Fibroblast of skin of scalp (primary cell): ENCODE measurements at regions not wholly inside any gene's neighbourhood (a gene's known extent, or its start where the extent isn't known, plus 50 kb on each side); places are given as distances from the start of the nearest gene placed in this dataset.

Source experiments
- DNase-seq: peaks from one replicate; pipeline ENCODE4 v3.0.0-alpha.2; 2013

DNA sequence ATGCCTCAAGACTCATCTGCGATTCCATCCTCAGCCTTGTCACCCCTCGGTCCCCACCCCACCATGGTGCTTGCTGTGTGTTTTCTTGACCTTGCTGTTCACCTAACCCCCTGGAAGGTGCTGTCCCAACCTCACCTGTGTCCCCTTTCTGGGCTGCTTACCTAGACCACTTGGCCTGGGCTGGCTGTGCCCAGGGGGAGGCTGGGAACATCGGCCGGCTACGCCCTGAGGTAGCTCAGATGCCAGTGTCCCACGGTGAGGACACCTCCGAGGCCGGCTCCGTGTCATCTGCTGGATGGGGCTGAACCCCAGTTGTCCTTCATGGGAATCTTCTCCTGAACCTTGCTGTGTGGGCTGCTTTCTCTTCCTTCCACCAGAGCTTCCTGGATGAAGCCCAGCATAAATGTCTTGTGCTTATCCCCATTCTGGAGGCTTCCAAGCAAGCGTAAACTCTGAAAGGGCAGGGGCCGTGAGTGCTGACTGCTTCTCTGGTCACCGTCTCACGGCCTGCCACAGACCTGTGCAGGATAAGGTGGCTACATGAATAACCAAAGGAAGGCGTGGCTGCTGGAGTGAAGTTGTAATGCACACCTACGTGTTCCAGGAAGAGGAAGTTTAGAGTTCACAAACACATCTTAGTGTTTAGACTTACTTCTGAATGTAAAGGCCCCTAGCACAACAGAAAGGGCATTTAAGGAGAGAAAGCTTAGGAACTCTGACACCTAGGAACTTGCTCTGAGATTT is 724.3 kb downstream of the TBC1D22A start:
- no peak for DNase-seq

DNA sequence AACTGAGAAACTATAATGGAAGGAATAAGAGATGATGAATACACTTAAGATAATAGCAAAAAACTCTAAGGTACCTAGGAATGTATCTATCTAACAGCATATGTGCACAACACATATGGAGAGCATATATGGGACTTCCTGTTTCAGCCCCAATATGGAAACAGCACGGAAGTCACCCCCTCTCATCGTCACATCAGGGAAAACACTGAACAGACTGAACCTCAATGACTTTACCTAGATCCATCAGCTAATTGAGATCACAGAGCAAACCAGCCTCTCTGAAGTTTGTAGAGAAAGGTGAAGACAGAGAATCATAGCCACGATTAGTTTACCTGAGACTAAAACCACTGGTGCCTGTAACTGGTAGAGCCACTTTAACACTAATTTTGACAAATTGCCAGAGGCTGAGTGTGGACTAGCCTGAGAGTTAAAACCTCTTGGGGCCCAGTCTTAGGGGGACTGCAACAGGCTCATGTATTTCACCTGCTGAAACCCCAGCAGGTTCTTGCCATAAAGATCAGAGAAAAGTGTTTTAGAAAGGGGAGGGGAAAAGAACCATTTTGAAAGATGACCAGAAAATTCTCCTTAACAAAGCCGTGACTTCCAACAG is 722.6 kb downstream of the TBC1D22A start:
- DNase-seq = no peak

DNA sequence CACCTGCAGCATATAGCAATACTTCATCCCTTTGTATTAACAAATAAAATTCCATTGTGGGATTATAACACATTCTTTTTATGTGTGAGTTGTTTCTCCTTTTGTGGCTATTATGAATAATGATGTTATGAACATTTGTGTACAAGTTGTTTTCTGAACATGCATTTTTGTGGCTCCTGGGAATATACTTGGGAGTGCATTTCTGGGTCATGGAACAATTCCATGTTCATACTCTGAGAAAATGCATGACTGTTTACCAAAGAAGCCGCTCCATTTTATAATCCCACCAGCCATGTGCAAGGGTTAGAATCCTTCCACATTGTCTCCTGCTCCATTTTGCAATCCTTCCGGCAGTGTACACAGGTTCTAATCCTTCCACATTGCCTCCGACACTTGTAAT is 713.8 kb downstream of the TBC1D22A start:
- no peak for DNase-seq

- DNase-seq = no peak
These were observed 712.4 kb downstream of the TBC1D22A start for GRCh38 chr22:47474895-47475294.

- DNase-seq = no peak
These were observed 712.0 kb downstream of the TBC1D22A start for GRCh38 chr22:47474464-47474863.

DNA sequence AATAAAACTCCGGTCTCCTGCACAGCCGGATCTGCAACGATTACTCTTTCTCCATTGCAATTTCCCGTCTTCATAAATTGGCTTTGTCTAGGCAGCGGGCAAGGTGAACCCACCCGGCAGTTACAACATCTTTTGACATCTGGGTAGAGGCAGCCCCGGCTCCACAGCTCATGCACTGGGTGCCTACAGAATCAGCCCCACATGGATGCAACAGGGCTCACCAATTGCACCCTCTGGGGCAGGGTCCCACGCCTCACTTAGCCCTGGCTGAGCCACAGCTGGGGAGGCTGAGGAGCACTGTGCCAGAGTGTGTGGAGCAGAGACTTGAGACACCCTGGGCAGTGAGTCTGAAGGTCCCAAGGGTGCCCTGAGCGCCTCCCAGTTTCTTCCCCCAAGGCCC is 710.2 kb downstream of the TBC1D22A start:
- DNase-seq = no peak

- DNase-seq = no peak
These were observed 709.0 kb downstream of the TBC1D22A start for GRCh38 chr22:47471406-47471805.

- DNase-seq = no peak
These were observed 703.4 kb downstream of the TBC1D22A start for GRCh38 chr22:47465809-47466208.

DNA sequence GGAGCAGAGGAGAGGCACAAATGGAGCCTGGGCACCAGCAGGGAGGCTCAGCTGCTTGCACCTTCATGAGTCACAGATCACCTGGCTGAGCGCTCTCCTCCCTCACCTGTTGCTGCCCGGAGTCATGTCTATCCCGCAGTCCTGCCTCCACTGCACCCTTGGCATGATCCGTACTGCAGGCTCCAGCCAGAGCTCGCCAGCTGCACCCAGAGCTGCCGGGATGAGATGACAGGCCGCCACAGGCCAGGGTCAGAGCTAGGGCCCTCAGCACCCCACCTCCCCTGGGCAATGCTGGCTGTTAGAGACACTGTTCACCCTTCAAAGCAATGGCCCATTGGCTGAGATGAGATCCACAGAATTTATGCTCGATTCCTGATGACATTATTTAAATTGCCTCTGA is 702.8 kb downstream of the TBC1D22A start:
- DNase-seq = no peak

- DNase-seq = no peak
These were observed 700.8 kb downstream of the TBC1D22A start for GRCh38 chr22:47463220-47463619.

DNA sequence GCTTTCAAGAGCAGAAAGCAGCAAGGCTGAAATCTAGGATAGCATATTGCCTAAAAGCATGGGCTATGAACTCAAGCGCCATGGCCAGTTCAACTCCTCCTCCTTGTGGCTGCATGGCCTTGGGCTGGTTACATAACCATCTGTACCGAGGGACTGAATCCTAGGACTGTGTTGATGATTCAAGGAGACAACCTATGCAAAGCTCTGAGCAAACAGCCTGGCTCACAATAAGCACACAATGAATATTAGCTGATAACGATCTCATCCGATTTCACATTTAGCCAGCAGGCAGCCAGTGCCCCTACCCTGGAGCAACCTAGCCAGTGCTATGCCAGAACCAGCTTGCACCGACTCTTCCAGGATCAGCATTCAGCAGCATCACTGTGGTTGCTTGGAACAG is 698.4 kb downstream of the TBC1D22A start:
- DNase-seq = no peak

GRCh38 chr22:47460176-47460575 is 697.7 kb downstream of the TBC1D22A start:
- no peak for DNase-seq

GRCh38 chr22:47458348-47458747 is 695.9 kb downstream of the TBC1D22A start:
- no peak for DNase-seq

GRCh38 chr22:47457509-47458300 is 695.3 kb downstream of the TBC1D22A start:
- no peak for DNase-seq

DNA sequence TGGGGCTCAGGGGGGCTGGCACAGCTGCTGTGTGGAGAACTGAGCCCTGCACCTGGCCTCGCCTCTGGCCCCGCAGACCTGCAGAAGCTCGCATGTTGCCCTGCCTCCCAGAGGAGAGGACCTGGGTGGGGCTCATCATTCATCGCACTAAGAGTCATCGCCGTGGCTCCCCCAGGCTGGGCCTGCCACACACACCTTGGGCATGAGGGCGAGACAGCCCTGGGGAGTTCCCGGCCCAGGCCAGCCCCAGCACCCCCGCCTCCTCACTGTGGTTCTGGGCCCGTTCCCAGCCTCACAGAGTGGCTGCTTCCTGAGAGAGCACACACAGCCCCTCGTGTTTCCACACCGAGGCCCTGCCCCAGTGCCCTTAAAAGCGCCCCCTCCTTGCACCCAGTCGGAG is 694.6 kb downstream of the TBC1D22A start:
- no peak for DNase-seq

DNA sequence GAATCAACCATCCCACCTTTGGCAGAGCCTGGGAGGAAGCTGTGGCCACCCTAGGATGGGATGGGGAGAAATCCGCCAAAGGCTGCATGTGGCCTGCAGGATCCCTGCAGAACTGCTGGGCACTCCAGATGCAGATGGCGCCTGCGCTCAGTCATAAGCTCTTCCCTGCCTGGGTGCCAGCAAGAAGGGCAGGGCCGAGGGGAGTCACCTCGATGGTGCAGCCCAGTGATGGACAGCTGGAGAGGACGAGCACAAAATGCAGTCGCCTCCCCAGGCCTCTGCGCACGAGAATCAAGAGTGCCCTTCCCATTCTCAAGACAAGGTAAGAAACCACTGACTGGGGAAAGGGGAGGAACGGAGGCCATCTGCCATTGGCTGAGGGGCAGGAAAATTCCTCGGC is 693.6 kb downstream of the TBC1D22A start:
- no peak for DNase-seq

DNA sequence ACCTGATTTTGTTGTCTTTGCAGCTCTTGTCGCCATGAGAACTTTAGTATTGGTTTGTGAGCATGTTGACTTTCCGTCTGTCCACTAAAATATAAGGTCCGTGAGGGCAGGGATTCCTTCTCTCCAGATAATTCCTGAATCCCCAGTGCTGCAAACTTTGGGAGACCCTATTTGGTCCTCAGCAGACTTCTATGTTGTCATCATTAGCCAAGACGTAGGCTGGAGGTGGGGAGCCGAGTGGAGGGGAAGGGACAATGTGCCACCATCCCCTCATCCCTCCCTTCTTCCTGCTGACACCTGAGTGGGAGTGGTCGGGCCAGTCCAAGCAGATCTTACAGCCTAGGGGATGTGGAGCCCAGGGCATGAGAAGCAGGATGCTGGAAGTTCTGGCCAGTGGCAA is 690.6 kb downstream of the TBC1D22A start:
- no peak for DNase-seq

DNA sequence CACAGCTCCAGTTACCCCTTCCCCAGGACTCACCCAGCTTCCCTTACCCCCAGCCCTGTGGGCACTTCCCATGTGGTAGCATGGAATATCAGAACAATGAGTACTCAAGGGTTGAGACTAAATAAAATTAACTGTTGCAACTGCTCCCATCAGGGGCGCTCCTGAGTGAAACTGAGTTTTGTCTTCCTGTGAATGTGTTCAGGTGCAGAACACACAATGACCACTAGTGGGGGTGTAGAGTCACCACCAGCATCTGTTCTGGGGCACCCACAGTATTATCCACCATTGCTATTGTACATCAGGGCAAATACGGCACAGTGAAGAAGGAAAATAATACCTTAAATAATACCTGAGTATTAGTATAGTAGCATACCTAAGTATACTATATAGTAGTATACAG is 689.7 kb downstream of the TBC1D22A start:
- no peak for DNase-seq

- no peak for DNase-seq
These were observed 688.5 kb downstream of the TBC1D22A start for GRCh38 chr22:47450876-47451475.

- no peak for DNase-seq
These were observed 687.2 kb downstream of the TBC1D22A start for GRCh38 chr22:47449508-47450270.

DNA sequence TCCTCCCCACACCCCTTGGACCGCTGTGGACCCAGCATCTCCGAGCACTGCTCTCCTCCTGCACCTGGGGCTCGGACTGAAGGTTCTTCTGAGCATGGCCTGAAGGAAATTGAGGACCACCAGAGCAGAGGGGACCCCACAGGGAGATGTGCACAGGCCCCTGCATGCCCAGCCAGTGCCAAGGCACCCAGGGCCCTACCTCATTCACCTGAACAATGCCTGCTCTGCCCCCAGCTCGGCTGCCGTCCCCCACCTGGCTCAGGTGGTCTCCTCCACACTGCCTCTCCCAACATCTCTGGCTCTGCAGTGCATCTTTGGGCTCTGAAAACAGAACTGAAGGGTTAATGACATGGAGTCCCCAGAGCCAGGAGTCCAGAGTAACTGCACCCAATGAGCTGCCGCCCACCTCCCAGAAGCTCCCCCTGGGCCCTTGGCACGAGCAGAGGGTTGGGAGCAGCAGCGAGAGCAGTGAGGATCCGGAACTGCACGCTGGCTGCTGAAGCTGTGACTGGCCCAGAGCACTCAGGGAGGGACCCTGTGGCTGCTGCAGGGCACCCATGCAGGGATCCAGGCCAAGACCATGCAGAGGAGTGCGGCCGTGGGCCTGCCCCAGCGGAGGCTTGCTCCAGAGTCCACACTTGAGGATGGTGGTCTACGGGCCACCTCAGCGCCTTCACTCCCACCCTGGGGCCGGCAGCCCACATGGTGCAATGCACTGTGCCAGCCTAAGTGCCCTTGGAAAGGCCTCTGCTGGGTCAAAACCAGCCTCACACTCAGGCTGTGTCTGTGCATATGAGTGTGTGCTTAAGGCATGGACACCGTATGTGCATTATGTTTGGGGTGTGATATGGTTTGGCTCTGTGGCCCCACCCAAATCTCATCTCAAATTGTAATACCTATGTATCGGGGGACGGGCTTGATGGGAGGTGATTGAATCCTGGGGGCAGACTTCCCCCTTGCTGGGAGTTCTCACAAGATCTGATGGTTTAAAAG is 686.1 kb downstream of the TBC1D22A start:
- DNase-seq = no peak
